Midbrain (tissue), 1 donor: ENCODE measurements at regions not wholly inside any gene's neighbourhood (a gene's known extent, or its start where the extent isn't known, plus 50 kb on each side); places are given as distances from the start of the nearest gene placed in this dataset.

Experiments
- DNase-seq: peaks from one replicate; lab custom pipeline; 2025; lab: John Stamatoyannopoulos, UW

DNA sequence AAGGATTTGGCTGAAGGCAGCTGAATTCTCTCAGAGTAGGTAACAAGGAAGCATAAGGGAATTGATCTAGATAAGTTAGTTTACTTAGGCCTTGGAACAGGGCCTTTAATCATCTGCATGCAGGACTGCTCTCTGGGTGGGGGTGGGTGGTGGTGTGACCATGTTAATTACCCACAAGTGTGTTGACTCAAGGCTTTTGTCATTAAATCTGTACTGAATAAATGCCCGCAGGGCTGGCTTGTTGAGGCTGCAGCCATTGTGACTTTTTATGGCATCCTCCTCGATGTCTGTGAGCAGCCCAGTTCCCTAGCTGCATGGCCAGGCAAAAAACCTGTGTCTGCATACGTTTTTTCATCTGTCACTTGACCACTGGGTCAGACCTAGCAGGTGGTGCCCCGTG is 63.5 kb upstream of the ASCC3 start:
- DNase-seq = no peak

DNA sequence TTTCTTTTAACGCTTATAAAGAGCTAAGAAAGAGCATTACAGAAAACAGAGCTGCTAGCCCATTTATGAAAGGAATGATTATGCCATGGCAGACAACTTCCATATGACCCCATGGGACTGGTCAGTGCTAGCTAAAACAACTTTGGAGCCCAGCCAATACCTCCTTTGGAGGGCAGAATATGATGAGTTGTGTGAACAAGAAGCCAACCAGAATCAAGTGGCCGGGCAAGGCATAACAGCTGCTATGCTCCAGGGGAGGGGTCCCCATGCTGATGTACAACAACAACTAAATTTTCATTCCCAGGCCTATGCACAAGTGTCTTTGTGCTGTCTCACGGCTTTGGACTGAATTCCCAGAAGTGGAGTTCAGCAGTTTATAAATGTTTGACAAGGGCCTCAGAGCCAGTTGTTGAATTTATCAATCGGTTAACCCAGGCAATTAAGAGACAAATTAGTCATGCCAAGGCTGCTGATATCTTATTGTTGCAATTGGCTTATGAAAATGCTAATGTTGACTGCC is 65.0 kb upstream of the ASCC3 start:
- DNase-seq = no peak

DNA sequence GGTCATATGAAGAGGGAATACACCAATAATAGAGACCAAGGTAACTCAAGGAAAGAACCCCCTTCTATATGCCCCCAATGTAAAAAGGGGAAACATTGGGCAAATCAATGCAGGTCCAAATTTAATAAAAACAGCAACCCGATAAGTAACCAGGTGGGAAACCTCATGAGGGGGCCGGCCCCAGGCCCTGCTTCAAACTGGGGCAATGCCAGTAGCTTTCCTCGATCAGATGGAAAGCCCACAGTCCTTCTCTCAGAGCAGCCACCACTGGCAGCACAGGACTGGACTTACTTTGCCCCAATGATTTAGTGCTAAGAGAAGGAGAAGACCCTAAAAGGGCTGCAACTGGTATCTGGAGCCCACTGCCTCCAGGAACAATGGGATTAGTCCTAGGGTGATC is 65.6 kb upstream of the ASCC3 start:
- DNase-seq = no peak

DNA sequence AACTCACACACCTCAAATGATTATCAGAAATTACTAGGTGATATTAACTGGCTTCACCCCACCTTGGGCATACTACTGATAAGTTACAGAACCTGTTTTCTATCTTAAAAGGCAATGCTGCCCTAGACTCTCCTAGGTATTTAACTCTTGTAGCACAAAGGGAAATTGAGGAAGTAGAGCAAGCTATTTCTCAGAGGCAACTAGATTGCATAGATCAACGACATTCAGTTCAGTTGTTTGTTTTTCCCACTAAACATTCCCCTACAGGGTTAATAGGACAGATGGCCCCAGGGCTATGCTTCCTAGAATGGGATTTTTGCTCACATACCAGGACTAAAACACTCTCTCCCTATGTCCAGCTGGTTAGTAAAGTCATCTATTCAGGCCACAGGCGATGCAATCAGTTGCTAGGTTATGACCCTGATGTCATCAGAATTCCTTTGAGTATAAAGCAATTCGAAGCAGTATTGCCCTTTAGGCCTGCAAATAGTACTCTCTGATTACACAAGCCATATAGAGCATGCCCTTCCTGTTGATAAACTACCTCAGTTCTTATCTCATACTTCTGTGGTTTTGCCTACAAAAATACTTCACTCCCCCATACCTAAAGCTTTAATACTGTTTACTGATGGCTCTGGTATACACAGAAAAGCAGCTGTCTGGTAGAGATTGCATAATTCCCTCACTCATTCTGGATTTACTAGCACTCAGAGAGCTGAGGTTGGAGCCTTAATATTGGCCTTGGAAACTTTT is 67.4 kb upstream of the ASCC3 start:
- no peak for DNase-seq

DNA sequence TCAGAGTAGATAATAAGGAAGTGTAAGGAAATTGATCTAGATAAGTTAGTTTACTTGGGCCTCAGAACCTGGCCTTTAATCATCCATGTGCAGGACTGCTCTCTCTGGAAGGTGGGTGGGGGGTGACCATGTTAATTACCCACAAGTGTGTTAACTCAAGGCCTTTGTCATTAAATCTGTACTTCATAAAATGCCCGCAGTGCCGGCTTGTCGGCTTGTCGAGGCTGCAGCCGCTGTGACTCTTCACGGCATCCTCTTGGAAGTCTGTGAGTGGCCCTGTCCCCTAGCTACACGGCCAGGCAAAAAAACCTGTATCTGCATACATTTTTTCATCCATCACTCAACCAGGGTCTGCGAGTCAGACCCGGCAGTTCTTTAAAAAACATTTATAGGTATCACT is 70.9 kb upstream of the ASCC3 start:
- DNase-seq = no peak

DNA sequence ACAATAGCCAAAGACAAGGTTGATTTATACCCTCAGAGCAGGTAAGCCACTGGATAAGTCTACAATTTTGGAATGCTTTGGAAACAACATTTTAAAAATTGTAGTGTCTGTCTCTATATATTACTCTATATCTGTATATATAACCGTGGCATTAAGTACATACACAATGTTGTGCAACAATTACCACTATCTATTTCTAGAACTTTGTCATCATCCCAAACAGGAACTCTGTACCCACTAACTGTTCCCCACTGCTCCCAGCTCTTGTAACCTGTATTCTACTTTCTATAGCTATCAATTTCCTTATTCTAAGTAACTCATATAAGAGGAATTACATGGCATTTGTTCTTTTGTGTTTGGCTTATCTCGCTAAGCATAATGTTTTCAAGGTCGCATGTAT is 78.2 kb upstream of the ASCC3 start:
- DNase-seq = no peak

DNA sequence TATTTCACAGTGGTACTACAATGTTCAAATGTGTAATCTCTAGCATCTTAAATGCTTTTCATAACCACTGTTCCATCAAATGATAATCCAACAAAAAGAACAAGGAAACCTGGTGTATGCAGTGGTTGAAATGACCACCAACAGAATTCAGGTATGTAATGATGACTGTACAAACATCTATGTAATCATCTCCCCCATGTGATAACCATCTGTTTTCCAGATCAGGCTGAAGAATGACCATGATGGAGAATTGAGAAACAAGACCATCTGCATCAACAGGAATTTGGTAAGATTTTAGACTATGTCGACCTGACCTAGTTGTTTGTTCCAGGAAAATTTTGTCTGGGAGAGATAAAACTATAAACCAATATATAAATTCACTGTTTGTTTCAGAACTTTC is 81.3 kb upstream of the ASCC3 start:
- no peak for DNase-seq

DNA sequence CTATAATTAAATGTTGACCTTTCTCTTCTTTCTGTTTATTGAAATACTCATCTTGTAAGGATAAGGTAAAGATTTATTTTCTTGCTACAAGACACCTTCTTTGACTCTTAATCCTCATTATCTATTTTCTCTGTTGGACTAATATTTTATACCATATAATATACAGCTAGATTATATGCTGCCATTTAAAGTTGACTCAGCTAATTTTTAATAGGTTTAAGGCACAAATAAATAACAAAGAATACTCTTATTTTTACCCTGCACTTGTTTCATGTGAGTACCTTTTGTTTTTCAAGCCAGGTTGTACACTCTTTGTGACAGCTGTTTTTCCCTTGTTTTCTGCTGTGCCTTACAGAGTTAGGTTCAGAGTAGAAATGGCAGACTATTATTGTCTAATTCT is 83.9 kb upstream of the ASCC3 start:
- no peak for DNase-seq

DNA sequence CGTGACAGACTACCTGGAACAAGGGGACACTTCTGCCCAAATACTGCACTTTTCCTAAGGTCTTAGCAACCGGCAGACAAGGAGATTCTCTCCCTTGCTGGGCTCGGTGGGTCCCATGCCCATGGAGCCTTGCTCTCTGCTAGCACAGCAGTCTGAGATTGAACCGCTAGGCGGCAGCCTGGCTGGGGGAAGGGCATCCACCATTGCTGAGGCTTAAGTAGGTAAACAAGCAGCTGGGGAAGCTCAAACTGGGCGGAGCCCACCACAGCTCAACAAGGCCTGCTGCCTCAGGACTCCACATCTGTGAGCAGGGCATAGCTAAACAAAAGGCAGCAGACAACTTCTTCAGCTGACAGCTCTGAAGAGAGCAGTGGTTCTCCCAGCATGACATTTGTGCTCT is 87.8 kb upstream of the ASCC3 start:
- no peak for DNase-seq

DNA sequence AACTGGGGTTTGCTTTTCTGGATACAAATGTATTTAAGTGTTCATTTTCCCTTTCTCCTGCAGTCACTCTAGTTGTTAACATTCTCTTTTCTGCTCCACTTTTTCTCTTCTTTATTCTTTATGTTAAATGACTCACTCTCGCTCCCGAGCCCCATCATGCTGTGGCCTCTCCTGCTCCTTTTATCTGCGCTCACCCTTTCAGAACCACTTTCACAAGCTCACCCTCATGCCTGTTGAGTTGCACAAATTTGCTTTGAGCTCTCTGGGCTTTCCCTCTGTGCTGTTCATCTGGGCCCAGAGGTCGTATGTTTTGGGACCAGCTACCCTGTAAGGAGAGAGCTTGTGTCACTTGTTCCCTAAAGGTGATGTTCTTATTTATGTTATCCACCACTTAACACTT is 98.1 kb upstream of the ASCC3 start:
- DNase-seq = no peak

DNA sequence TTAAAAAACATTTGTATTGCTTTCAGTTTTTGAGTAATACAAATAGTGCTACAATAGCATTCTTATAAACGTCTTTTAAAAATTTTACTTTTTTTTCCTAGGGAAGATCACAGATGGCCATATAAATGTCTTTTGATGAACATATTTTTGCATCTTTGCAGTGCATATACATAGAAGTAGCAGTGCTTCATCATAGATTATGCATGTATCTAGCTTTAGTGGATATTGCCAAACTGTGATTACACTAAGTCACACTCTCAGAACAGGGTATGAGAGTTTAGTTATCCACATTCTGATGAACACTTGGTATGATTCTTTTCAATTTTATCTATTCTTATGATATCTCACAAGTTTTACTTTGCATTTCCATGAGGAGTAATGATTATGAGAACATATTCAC is 99.8 kb upstream of the ASCC3 start:
- no peak for DNase-seq

DNA sequence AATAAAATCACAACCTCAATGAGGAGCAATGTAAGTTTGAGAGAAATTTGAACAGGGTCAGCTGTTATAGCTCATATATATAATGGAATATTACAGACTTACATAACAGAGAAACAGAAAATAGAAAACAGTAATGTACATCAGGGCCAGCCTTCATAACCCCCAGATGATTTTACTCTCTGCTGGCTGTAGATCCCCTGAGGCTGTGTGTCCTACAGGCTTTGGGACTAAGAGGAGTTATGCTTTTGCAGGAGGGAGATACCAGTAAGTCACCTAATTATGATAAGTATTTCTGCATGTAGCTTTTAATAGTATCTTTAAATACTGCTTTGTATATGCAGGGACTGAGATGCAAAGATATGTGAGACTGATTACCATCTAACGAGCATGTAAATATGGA is 105.8 kb upstream of the ASCC3 start:
- no peak for DNase-seq

DNA sequence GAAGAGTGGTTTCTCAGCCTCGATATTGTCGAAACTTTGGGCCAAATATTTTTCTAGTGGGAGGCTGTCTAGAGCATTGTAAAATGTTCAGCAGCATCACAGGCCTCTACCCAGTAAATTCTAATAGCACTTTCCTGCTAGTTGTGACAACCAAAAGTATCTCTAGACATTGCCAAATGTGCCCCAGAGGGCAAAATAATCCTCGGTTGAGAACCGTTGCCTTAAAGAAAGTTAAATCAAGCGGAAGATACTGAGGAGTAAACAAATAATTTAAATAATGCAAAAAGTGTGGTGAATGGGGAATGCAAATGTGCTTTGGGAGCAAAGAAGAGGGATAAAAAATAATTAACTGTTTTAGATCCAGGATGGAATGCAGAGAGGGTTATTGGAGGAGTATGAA is 106.4 kb upstream of the ASCC3 start:
- no peak for DNase-seq

DNA sequence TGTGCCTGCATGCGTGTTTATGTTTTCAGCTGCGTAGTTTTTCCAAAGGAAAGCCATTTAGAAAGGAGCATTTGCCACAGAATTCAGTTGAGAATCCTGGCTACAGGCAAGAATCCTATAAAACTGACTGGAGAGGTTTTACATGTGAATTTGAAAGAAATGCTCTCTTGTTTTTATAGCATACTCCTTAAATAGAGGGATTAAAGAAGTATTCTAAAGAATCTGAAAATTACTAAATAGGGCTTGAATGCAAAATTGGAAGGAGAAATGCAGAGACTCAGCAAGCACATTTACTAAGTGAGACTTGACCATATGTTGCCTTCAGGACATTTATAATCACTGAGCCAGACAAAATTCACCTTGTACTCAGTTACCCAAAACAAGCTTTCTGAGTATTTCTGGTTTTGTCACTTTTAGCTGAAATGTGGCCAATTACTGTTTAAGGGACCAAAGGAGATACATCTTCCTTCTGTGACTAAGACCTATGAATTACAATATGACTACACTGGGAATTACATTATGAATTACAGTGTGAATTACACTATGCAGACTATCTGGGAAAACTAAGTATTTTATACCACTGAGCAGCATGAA is 107.4 kb upstream of the ASCC3 start:
- no peak for DNase-seq

DNA sequence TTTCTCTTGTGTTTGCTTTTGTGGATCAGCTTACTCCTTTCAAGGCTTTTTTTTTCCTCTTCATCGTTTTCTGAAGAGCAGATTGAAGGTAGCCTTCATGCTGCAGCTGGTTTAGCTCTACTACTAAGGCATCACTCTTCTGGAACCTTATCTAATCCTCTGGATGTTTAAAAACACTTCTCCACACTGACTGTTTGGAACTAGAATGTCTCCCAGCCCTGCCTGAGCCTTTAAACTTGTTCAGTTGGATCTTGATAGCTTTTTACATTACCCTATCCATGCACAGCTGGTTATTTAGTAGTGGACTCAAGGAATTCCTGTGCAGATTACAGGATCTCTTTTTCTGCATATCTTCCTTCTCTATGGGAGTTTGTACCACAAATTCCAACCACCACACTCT is 108.9 kb upstream of the ASCC3 start:
- DNase-seq = no peak

DNA sequence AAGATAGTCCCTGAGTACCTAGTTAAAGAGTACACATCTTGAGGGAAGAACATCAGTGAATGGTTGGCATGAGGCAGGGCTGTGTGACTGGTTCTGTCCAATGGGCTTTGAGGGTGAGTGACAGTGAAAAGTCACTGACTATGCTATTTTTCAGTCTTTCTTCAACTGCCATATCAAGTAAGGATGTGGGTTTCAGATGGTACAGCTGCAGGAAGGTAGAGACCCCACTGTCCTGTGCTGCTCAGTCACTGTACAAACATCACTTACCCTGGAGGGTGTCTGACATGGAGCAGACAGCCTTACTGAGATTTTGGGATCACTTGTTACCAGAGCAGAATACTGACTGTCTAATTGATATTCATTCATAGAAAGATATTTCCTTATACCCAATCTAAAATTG is 115.3 kb upstream of the ASCC3 start:
- DNase-seq = no peak

DNA sequence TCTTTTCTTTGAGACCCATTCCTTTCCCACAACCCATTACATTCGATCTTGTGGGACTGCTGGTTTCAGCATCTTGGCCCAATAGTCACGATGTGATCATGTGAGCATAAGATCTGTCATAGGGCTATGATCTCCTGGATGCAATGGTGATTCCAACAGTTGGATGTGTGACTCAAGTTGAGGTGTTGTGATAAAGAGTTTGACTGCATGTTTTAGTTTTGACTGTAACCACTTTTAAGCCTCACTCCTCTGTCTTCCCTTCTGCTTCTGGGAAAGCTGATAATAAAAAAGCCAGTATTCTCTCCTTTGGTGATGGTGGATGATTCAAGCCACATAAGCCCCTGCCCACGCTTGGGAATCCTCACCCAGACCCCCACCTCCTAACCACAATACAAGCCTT is 117.0 kb upstream of the ASCC3 start:
- DNase-seq = no peak

DNA sequence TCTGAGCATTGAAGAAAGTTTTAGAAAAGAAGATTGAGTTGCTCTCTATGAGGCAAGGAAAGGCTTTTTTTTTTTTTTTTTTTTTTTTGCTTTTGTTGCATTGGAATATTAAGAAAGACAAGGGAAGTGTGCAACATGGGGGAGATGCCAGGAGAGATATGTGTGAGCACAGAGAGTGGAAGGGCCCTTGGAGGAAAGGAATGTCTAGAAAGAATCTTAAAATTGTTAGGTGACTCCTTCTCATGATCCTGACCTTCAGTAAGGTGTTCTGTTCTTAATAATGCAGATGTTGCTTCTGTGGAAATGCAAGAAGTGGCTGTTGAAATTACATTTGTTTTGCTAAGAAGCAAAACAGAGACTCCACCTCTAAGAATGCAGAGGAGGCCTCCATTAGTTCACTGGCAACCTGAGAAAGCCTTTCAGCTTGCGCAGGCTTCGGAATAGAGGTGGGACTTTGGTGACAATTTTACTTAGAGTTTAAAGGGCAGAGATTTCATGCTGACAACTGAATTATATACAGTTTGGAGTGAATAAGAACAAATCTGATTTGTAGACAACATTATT is 118.0 kb upstream of the ASCC3 start:
- DNase-seq = no peak

DNA sequence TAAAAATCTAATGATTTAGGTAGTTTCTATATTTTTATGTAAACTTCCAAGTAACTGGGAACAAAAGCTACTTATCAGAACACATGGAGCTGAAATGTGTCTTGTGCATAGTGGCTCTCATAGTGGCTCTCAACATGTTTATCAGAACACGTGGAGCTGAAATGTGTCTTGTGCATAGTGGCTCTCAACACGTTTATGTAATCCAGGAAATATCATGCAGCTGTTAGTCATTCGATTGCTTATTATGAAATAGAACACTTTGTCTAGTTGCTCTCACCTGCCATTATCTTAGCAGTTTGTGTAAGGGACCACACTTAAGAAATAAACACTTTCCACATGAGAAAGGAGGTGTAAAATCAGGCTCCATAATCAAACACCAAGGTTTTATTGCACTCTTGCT is 119.2 kb upstream of the ASCC3 start:
- DNase-seq = no peak

DNA sequence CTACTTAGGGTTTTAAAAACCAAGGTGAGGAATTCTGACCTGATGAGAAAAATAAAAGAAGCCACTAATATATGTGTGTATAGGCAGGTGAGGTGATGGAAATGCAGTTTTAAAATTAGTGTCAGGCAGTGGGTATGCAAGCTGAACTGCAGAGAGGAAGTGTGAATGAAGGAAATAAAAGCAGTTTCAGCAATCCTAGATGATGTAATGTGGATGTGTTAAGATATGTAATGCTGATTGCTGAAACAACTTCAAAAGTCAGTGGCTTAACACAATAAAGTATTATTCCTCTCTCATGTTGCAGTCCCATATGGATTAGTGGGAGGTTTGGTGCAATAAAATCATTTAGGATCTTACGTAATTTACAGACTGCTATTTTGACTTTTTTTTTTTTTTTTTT is 119.9 kb upstream of the ASCC3 start:
- no peak for DNase-seq

DNA sequence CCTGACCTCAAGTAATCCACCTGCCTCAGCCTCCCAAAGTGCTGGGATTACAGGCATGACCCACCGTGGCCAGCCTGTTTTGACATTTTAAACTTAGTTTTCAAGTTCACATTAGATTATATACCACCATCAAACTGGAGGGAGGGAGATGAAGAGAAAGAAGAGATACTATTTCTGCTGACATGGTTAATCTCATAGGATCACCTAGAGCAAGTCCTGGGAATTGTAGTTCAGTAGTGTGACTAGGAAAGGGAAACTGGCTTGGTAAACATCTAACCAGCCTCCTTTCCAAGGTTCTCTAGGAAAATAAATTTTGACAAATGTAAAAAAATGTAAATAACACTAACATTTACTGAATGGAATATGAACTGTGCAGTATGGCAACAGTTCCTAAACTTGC is 120.5 kb upstream of the ASCC3 start:
- DNase-seq = no peak

DNA sequence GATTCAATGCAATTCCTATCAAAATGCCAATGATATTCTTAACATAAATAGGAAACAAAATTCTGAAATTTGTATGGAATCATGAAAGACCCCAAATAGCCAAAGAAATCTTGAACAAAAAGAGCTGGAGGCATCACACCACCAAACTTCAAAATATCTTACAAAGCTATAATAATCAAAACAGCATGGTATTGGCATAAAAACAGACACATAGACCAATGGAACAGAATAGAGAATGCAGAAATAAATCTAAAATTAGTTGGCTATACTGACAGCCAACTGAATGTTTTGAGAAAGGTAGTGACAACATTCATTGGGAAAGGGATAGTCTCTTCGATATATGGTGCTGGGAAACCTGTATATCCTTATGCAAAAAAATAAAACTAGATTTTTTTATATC is 121.9 kb upstream of the ASCC3 start:
- no peak for DNase-seq

DNA sequence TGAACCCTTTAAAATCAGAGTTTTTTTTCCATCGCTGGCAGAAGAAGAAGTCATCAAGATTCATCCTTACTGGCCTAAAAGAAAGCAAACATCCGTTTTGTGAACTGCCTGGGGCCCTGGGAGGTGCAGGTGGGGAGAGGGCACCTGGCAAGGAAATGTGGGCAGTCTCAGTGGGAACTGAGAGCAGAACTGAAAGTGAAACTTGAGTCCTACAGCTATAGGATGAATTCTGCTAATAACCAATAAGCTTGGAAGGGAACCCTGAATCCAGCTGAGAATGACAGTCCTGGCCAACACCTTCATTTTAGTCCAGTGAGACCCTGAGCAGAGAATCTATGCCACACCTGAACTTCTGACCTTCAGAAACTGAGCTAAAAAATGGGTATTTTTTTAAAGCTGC is 130.1 kb upstream of the ASCC3 start:
- DNase-seq = no peak
